Thoracic aorta (tissue), 2 donors: ENCODE measurements at regions not wholly inside any gene's neighbourhood (a gene's known extent, or its start where the extent isn't known, plus 50 kb on each side); places are given as distances from the start of the nearest gene placed in this dataset.
"Not testable (repeated sequence)": the region's sequence is repeated elsewhere in the genome, so short reads cannot be mapped to it uniquely, and the experiment has no call there.

ENCODE experiments used
- ATAC-seq: fragments of 150-250 bp; one replicate; pipeline ENCODE4 v1.8.0; 2017; ENCODE audit warnings: low read depth; ENCODE audit not compliant: insufficient number of reproducible peaks, low FRiP score
- DNase-seq: peaks from one replicate; pipeline ENCODE4 v3.0.0-alpha.2; 2020; ENCODE audit warnings: low spot score
- H3K27ac ChIP-seq, 2 donors: fragments of 200-600 bp; sonication (generic); 1 replicate in 1 of 2; 2 replicates in 1 of 2; pipeline ENCODE4 v1.5.1; 2016; ENCODE audit warnings: mild to moderate bottlenecking in 2 of 2, moderate library complexity in 2 of 2
- H3K27me3 ChIP-seq: fragments of 200-600 bp; sonication (generic); replicated peaks from 2 replicates; pipeline ENCODE4 v1.6.0; 2016; ENCODE audit warnings: mild to moderate bottlenecking; ENCODE audit not compliant: insufficient read depth
- H3K36me3 ChIP-seq: fragments of 200-600 bp; sonication (generic); one replicate; pipeline ENCODE4 v1.5.1; 2016
- H3K4me1 ChIP-seq, 2 donors: fragments of 200-600 bp; sonication (generic); 1 replicate in 1 of 2; 2 replicates in 1 of 2; pipeline versions ENCODE4 v1.5.1 to v1.6.0; 2016; ENCODE audit warnings: low read depth in 2 of 2, mild to moderate bottlenecking in 1 of 2; ENCODE audit not compliant: control insufficient read depth in 1 of 2
- H3K4me3 ChIP-seq: fragments of 200-600 bp; sonication (generic); 2 replicates; pipeline ENCODE4 v1.5.1; 2016; ENCODE audit warnings: mild to moderate bottlenecking
- H3K9me3 ChIP-seq: fragments of 200-600 bp; sonication (generic); 2 replicates; pipeline ENCODE4 v1.5.1; 2016
- CTCF ChIP-seq: fragments of 200-600 bp; sonication (generic); IDR thresholded peaks from one replicate; pipeline ENCODE4 v1.5.1; 2019; ENCODE audit warnings: antibody characterized with exemption

GRCh38 chr6:48388044-48388443 lies 277.0 kb upstream of the PTCHD4 start:
- no peak overlapping the region for H3K27ac ChIP-seq
- no peaks in the 10 kb centered on the region for H3K27me3 ChIP-seq
- H3K36me3 ChIP-seq: no peaks in the 10 kb centered on the region
- TF ChIP-seq CTCF: no peak
- H3K4me3 ChIP-seq: no peak overlapping the region
- H3K9me3 ChIP-seq: no peaks in the 10 kb centered on the region
- ATAC-seq: no peak
- no peaks in the 10 kb centered on the region for H3K4me1 ChIP-seq
- DNase-seq: no peak

GRCh38 chr6:48378884-48379407 lies 267.9 kb upstream of the PTCHD4 start:
- ATAC-seq (no peak), DNase-seq (no peak)
- H3K27ac ChIP-seq: no peak overlapping the region
- no peaks in the 10 kb centered on the region for H3K27me3 ChIP-seq
- no peaks in the 10 kb centered on the region for H3K36me3 ChIP-seq
- H3K4me1 ChIP-seq: no peaks in the 10 kb centered on the region
- H3K9me3 ChIP-seq: no peaks in the 10 kb centered on the region
- no peak for TF ChIP-seq CTCF
- no peak overlapping the region for H3K4me3 ChIP-seq

DNA sequence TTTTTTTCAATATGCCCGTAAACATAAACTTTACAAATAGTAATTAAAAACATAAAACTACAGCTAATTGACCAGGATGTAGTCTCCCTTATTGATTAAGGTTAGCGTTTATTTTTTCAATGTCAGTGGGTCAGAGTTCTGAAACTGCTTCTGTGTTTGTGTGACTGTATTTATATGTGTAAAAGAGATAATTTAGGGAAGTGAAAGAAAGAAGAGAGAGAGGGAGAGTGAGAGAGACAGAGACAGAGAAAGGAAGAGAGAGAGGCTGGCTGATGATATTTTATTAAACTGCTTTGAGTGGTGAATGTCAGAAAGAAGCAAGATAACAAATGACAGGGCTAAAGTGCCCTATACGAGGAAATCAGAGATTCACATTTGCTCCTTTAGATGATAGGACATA lies 266.1 kb upstream of the PTCHD4 start:
- TF ChIP-seq CTCF: no peak
- ATAC-seq (no peak), DNase-seq (no peak)
- Histone ChIP-seq H3K27me3 (no peaks in the 10 kb centered on the region), H3K27ac (no peak overlapping the region), H3K4me1 (no peaks in the 10 kb centered on the region), H3K36me3 (no peaks in the 10 kb centered on the region), H3K4me3 (no peak overlapping the region), H3K9me3 (no peaks in the 10 kb centered on the region)

DNA sequence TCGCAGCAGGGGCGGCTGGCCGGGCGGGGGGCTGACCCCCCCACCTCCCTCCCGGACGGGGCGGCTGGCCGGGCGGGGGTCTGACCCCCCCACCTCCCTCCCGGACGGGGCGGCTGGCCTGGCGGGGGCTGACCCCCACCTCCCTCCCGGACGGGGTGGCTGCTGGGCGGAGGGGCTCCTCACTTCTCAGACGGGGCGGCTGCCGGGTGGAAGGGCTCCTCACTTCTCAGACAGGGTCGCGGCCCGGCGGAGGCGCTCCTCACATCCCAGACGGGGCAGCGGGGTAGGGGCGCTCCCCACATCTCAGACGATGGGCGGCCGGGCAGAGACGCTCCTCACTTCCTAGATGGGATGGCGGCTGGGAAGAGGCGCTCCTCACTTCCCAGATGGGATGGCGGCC lies 260.2 kb upstream of the PTCHD4 start:
- H3K27me3 ChIP-seq, H3K4me1 ChIP-seq, H3K36me3 ChIP-seq, DNase-seq, H3K9me3 ChIP-seq, ATAC-seq, H3K4me3 ChIP-seq, H3K27ac ChIP-seq: not testable (repeated sequence)

DNA sequence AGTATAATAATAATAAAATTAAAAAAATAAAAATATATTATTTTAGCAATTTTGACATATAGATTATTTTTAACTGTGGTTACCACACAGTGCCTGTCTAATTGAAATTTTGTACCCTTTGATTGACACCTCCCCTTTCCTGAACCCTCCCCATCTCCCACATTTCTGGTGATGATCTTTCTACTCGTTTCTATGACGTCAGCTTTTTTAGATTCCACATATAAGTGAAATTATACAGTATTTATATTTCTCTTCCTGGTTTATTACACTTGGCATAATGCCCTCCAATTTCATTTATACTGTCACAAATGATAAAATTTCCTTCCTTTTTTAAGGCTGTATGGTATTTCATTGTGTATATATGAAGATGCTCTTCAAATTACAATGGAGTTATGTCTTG lies 258.1 kb upstream of the PTCHD4 start:
- H3K27me3 ChIP-seq: no peaks in the 10 kb centered on the region
- no peaks in the 10 kb centered on the region for H3K4me1 ChIP-seq
- ATAC-seq: no peak
- TF ChIP-seq CTCF: no peak
- no peaks in the 10 kb centered on the region for H3K36me3 ChIP-seq
- DNase-seq: no peak
- no peak overlapping the region for H3K4me3 ChIP-seq
- no peak overlapping the region for H3K27ac ChIP-seq
- no peaks in the 10 kb centered on the region for H3K9me3 ChIP-seq

- no peak for ATAC-seq
- no peaks in the 10 kb centered on the region for H3K27me3 ChIP-seq
- DNase-seq: no peak
- TF ChIP-seq CTCF: no peak
- H3K4me1 ChIP-seq: no peaks in the 10 kb centered on the region
- no peaks in the 10 kb centered on the region for H3K36me3 ChIP-seq
- H3K27ac ChIP-seq: no peak overlapping the region
- no peaks in the 10 kb centered on the region for H3K9me3 ChIP-seq
- H3K4me3 ChIP-seq: no peak overlapping the region
Observed at GRCh38 chr6:48325701-48326100, 214.7 kb upstream of the PTCHD4 start.
